CD8-positive, alpha-beta memory T cell (primary cell): ENCODE measurements at regions not wholly inside any gene's neighbourhood (a gene's known extent, or its start where the extent isn't known, plus 50 kb on each side); places are given as distances from the start of the nearest gene placed in this dataset.

Source experiments
- CTCF ChIA-PET: fragments of 350-600 bp; sonication (Branson Sonifier 250); formaldehyde crosslinking; loops from one replicate; lab custom pipeline; 2021; ENCODE audit warnings: antibody characterized with exemption; lab: Charles Lee
- POLR2A ChIA-PET: fragments of 350-600 bp; sonication (Branson Sonifier 250); formaldehyde crosslinking; loops from one replicate; lab custom pipeline; 2021; ENCODE audit warnings: antibody characterized with exemption; lab: Charles Lee
- DNase-seq, 5 donors: peaks; one replicate each; pipeline versions ENCODE4 v3.0.0 to v3.0.0-alpha.2; 2020 to 2022; ENCODE audit warnings: mixed read lengths in 1 of 5
- H3K27ac ChIP-seq: one replicate; pipeline ENCODE4 v1.7.0; 2013; ENCODE audit warnings: low read depth, mild to moderate bottlenecking, low read length, moderate library complexity
- H3K27me3 ChIP-seq: 2 replicates; pipeline ENCODE4 v1.7.0; 2013; ENCODE audit warnings: low read length, mild to moderate bottlenecking; ENCODE audit not compliant: insufficient read depth, poor library complexity, severe bottlenecking
- H3K36me3 ChIP-seq: 2 replicates; pipeline ENCODE4 v1.7.0; 2013; ENCODE audit warnings: mild to moderate bottlenecking, low read length, moderate library complexity; ENCODE audit not compliant: insufficient read depth
- H3K4me1 ChIP-seq: 2 replicates; pipeline ENCODE4 v1.7.0; 2013; ENCODE audit warnings: mild to moderate bottlenecking, low read length, moderate library complexity; ENCODE audit not compliant: insufficient read depth
- H3K4me3 ChIP-seq: 2 replicates; pipeline ENCODE4 v1.7.0; 2013; ENCODE audit warnings: mild to moderate bottlenecking, low read length
- H3K9me3 ChIP-seq: 2 replicates; pipeline ENCODE4 v1.7.0; 2013; ENCODE audit warnings: mild to moderate bottlenecking, low read length
- H3K27ac Mint-ChIP-seq, 8 donors: one replicate each; pipeline ENCODE4 v1.8.0; 2020 to 2021; ENCODE audit warnings: mixed read lengths in 8 of 8, mild to moderate bottlenecking in 6 of 8, inconsistent platforms in 3 of 8, moderate library complexity in 3 of 8
- H3K27me3 Mint-ChIP-seq, 2 donors: one replicate each; pipeline ENCODE4 v1.8.0; 2020 to 2021; ENCODE audit warnings: mixed read lengths in 2 of 2, mild to moderate bottlenecking in 1 of 2, moderate library complexity in 1 of 2
- H3K36me3 Mint-ChIP-seq, 3 donors: one replicate each; pipeline ENCODE4 v1.8.0; 2020 to 2021; ENCODE audit warnings: mixed read lengths in 3 of 3, inconsistent platforms in 1 of 3, mild to moderate bottlenecking in 1 of 3
- H3K4me1 Mint-ChIP-seq, 3 donors: one replicate each; pipeline ENCODE4 v1.8.0; 2020 to 2021; ENCODE audit warnings: mixed read lengths in 3 of 3, inconsistent platforms in 1 of 3, mild to moderate bottlenecking in 1 of 3
- H3K4me3 Mint-ChIP-seq, 7 donors: one replicate each; pipeline ENCODE4 v1.8.0; 2020 to 2021; ENCODE audit warnings: mixed read lengths in 7 of 7, mild to moderate bottlenecking in 6 of 7, moderate library complexity in 4 of 7, inconsistent platforms in 2 of 7
- H3K9me3 Mint-ChIP-seq, 5 donors: one replicate each; pipeline ENCODE4 v1.8.0; 2020 to 2022; ENCODE audit warnings: mixed read lengths in 5 of 5, mild to moderate bottlenecking in 3 of 5, moderate library complexity in 2 of 5, inconsistent platforms in 1 of 5

DNA sequence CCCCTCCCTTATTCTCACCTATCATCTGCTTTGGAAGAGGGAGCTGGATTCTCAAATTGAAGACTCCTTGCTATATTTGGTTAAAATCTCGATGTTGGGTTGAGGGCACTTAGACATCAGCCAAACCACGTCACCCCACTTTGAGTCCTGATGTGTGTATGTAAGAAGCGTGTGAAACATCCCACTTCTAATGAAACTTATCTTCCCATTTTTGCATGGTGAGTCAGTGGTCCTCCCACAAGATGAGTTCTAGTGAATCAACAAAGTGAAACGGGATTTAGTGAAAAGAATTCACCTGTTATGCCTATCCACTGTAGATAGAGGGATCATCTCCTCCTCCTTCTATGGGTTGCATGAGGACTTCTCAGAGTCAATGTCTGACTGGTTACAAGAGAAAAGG lies 51.4 kb upstream of the SPRED2 start:
- H3K4me3 ChIP-seq = no peak overlapping the region
- Mint-ChIP-seq H3K27ac (no peak overlapping the region), H3K27me3 (peaks cover 30 to 43% of the 10 kb centered on the region in 2 donors)

DNA sequence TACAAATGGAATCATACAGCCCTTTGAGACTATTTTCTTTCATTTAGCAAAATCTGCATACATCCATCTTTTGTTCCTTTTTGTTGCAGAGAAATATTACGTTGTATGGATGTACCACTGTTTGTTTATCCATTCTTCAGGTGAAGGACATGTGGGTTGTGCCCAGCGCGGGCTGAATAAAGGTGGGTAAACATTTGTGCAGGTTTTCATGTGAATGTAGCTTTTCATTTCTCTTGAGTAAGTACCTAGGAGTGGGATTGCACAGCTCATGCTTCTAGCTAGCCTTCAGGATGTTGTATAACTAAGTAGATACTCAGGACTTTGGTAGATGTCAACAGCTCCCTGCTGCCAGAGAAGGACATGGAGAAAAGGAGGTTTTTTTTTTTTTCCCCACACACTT lies 50.6 kb upstream of the SPRED2 start:
- H3K9me3 ChIP-seq = no peaks in the 10 kb centered on the region
- H3K36me3 ChIP-seq = no peaks in the 10 kb centered on the region
- Mint-ChIP-seq H3K27ac (no peak overlapping the region), H3K9me3 (peaks cover 2 to 8% (median 7%) of the 10 kb centered on the region in 5 donors), H3K27me3 (peaks cover 30 to 36% of the 10 kb centered on the region in 2 donors), H3K4me3 (no peak overlapping the region), H3K36me3 (peaks cover 0 to 3% (median 0%) of the 10 kb centered on the region in 3 donors), H3K4me1 (no peaks in the 10 kb centered on the region)
- CTCF ChIA-PET = interaction anchor here (0.7 kb wide), 1 partner anchor 43 kb away, joined by 3 read pairs; no protein-coding TSS in a partner anchor
- H3K4me3 ChIP-seq = no peak overlapping the region
- no peak overlapping the region for H3K27ac ChIP-seq
- POLR2A ChIA-PET = no interaction called here
- no peaks in the 10 kb centered on the region for H3K4me1 ChIP-seq
- H3K27me3 ChIP-seq = no peaks in the 10 kb centered on the region
- no peak for DNase-seq

More for the DNA sequence above, 51.4 kb upstream of the SPRED2 start:
- peaks cover 8 to 15% (median 11%) of the 10 kb centered on the region in 5 donors for H3K9me3 Mint-ChIP-seq
- Histone ChIP-seq H3K27ac (no peak overlapping the region), H3K36me3 (no peaks in the 10 kb centered on the region), H3K4me1 (no peaks in the 10 kb centered on the region), H3K27me3 (no peaks in the 10 kb centered on the region), H3K9me3 (no peaks in the 10 kb centered on the region)
- CTCF ChIA-PET = no interaction called here
- no peaks in the 10 kb centered on the region for H3K4me1 Mint-ChIP-seq
- no peak for DNase-seq
- no peak overlapping the region for H3K4me3 Mint-ChIP-seq
- H3K36me3 Mint-ChIP-seq = peaks cover 0 to 10% (median 0%) of the 10 kb centered on the region in 3 donors
- POLR2A ChIA-PET = no interaction called here
